Retinal pigment epithelial cell (primary cell): ENCODE measurements at regions not wholly inside any gene's neighbourhood (a gene's known extent, or its start where the extent isn't known, plus 50 kb on each side); places are given as distances from the start of the nearest gene placed in this dataset.

Experiments used
- DNase-seq: peaks from one replicate; pipeline ENCODE4 v3.0.0-alpha.2; 2010; ENCODE audit warnings: low read depth
- H3K4me3 ChIP-seq: 2 replicates; pipeline ENCODE4 v1.5.1; 2011; ENCODE audit warnings: mild to moderate bottlenecking, low read length, control low read depth, moderate library complexity
- TF ChIP-seq, protein P1 (sequence below): conservative IDR thresholded peaks from 2 replicates; pipeline ENCODE4 v1.5.1; 2011; ENCODE audit warnings: low read depth, low read length, control low read depth, inconsistent platforms

DNA sequence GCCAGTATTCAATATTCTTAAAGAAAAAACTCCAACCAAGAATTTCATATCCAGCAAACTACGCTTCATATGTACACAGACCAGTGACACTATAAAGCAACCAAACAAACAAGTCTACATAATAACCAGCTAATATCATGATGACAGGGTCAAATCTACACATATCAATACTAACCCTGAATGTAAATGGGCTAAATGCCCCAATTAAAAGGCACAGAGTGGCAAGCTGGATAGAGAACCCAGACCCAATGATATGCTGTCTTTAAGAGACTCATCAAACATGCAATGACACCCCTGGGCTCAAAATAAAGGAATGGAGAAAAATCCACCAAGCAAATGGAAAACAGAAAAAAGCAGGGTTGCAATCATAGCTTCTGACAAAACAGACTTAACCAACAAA lies 218.1 kb upstream of the NFE2L3 start:
- DNase-seq: no peak

DNA sequence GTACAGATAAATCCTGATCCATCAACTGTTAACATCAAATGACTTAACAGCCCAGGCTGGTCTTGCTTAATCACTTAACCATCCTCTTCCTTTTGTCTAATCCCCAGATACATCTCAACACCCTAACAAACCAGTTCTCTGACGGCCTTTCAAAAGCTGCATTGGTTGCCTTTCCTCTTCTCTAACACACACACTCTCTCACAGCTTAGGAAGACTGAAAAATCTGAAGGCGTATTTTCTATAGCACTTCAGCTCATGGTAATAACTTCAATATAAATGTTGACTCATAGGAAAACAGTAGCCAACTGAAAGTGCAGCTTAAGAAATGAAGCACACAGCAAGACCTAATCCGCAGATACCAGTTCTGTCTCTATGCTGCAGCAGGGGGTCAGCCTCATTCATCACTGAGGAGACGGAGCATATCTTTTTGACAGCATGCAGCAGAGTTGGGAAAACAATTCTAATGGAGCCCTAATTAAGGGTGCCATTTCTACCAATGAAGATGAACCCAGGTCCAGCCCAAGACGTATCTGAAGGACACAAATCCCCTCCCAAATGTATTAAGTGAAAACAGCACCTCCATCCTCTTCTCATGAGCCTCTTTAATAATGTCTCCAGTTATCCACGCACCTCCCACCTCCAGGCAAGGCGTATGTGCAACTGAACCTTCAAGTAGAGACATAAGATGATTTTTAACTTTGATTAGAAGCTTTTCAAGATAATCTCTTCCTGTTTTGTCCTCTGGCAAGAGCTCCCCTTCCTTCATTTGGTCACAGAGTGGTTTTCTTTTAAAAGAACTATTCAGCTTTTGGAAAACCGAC lies 211.7 kb upstream of the NFE2L3 start:
- no peak overlapping the region for H3K4me3 ChIP-seq
- TF ChIP-seq, protein P1, sequence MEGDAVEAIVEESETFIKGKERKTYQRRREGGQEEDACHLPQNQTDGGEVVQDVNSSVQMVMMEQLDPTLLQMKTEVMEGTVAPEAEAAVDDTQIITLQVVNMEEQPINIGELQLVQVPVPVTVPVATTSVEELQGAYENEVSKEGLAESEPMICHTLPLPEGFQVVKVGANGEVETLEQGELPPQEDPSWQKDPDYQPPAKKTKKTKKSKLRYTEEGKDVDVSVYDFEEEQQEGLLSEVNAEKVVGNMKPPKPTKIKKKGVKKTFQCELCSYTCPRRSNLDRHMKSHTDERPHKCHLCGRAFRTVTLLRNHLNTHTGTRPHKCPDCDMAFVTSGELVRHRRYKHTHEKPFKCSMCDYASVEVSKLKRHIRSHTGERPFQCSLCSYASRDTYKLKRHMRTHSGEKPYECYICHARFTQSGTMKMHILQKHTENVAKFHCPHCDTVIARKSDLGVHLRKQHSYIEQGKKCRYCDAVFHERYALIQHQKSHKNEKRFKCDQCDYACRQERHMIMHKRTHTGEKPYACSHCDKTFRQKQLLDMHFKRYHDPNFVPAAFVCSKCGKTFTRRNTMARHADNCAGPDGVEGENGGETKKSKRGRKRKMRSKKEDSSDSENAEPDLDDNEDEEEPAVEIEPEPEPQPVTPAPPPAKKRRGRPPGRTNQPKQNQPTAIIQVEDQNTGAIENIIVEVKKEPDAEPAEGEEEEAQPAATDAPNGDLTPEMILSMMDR: no peak
- DNase-seq: no peak

More for the DNA sequence above, 218.1 kb upstream of the NFE2L3 start:
- H3K4me3 ChIP-seq: no peak overlapping the region
- TF ChIP-seq, protein P1: no peak

GRCh38 chr7:25944777-25945515 lies 207.1 kb upstream of the NFE2L3 start:
- DNase-seq: no peak
- TF ChIP-seq, protein P1: no peak
- H3K4me3 ChIP-seq: no peak overlapping the region

- H3K4me3 ChIP-seq: no peak overlapping the region
- DNase-seq: no peak
- TF ChIP-seq, protein P1: no peak
Measured at GRCh38 chr7:25945608-25946007, 206.4 kb upstream of the NFE2L3 start.

GRCh38 chr7:25946181-25946580 lies 205.8 kb upstream of the NFE2L3 start:
- DNase-seq: no peak
- TF ChIP-seq, protein P1: no peak
- H3K4me3 ChIP-seq: no peak overlapping the region

DNA sequence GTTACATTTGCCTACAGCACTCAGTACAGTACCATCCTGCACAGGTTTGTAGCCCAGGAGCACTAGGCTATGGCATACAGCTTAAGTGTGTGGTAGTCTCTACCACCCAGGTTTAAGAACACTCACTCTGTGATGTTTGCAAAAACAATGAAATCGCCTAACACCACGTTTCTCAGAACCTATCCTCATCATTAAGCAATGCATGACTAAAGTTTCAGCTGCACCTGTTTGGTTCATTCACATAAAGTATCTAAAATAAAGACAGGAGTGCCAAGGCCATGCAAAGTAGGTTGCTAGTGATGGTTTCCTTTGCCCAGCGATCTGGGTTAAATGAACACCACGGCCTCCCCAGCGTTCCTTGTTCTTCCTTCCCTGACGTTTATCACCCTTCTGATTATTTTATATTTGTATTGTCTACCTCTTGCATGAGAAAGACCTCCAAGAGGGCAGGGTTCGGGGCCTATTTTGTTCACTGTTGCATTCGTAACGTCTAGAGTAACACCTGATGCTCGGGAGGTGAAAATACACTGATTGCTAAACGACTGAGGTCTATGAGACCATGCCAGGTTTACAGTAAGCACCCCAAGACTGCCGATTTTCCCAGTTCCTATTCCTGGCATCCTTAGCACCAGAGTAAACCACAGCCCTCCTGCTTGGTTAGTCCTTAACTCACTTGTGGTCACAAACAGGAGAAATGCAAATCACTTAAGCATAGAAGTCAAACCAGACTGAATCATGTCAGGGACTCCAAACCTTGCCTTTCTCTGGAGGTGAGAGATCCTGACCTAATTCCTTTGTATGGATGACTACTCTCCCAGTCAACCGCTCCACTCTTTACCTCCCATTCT lies 204.1 kb upstream of the NFE2L3 start:
- DNase-seq: no peak
- no peak overlapping the region for H3K4me3 ChIP-seq
- TF ChIP-seq, protein P1: no peak
